HCT116 (cell line): ENCODE measurements at regions not wholly inside any gene's neighbourhood (a gene's known extent, or its start where the extent isn't known, plus 50 kb on each side); places are given as distances from the start of the nearest gene placed in this dataset.
A peak's percentile ranks its signal among the peaks of the same experiment; 100 is the strongest.

Experiments
- ATAC-seq: fragments of 200-7000 bp; cut with Tn5 transposase; 2 replicates; pipeline ENCODE4 v1.9.1; 2020; ENCODE audit warnings: mild to moderate bottlenecking, moderate library complexity
- BruUV-seq: library from RNA; stranded (reverse); fragments of 400-500 nt; replicated peaks from 2 replicates; lab custom pipeline; 2021; lab: Mats Ljungman, UMichigan
- CTCF ChIA-PET: fragments of 300-600 bp; sonication (Branson Sonifier 250); formaldehyde crosslinking; loops from one replicate; lab custom pipeline; 2021; ENCODE audit warnings: antibody characterized with exemption; lab: Charles Lee
- POLR2A ChIA-PET: fragments of 300-600, 350-600 bp; sonication (Branson Sonifier 250); formaldehyde crosslinking; loops from one replicate; lab custom pipeline; 2021; ENCODE audit warnings: antibody characterized with exemption; lab: Charles Lee
- RAD21 ChIA-PET, 2 experiments: fragments of 300-600 bp; sonication (Branson Sonifier 250); formaldehyde crosslinking; loops; one replicate each; lab custom pipeline; 2023; ENCODE audit warnings: low total read pairs in 2 of 2; ENCODE audit not compliant: uncharacterized antibody in 2 of 2, unreplicated experiment in 2 of 2, low non-redundant PET in 1 of 2; lab: Charles Lee
- DNase-seq: peaks from one replicate; pipeline ENCODE4 v3.0.0-alpha.2; 2010; ENCODE audit warnings: low read depth, low spot score
- H2AFZ ChIP-seq: fragments of 200-600 bp; shearing (Covaris generic), sonication (generic); 2 replicates; pipeline ENCODE4 v1.6.1; 2017; ENCODE audit warnings: low read depth, mixed run types, mixed read lengths, antibody characterized with exemption, low read length; ENCODE audit not compliant: poor library complexity, severe bottlenecking
- H3K27ac ChIP-seq: 2 replicates; pipeline ENCODE4 v1.5.1; 2012; ENCODE audit warnings: low read depth, low read length
- H3K27me3 ChIP-seq: fragments of 200-600 bp; sonication (generic); 2 replicates; pipeline ENCODE4 v1.6.1; 2016; ENCODE audit warnings: mixed run types, low read length, mixed read lengths; ENCODE audit not compliant: insufficient read depth
- H3K36me3 ChIP-seq, 2 experiments: fragments of 200-500 bp in 1 of 2; fragments of 200-600 bp in 1 of 2; sonication (Bioruptor generic) in 1 of 2; sonication (generic) in 1 of 2; 2 replicates each; pipeline versions ENCODE4 v1.5.1 to v1.6.1; 2014 to 2016; ENCODE audit warnings: low read length in 2 of 2, inconsistent platforms in 1 of 2, mixed read lengths in 1 of 2, mixed run types in 1 of 2; ENCODE audit not compliant: insufficient read depth in 2 of 2, control insufficient read depth in 1 of 2
- H3K4me1 ChIP-seq, 2 experiments: fragments of 200-600 bp in 1 of 2; sonication (generic) in 1 of 2; 2 replicates each; pipeline versions ENCODE4 v1.5.1 to v1.6.1; 2012 to 2017; ENCODE audit warnings: low read length in 2 of 2, inconsistent platforms in 1 of 2, mild to moderate bottlenecking in 1 of 2, mixed read lengths in 1 of 2, mixed run types in 1 of 2, moderate library complexity in 1 of 2; ENCODE audit not compliant: insufficient read depth in 2 of 2, control insufficient read depth in 1 of 2
- H3K4me2 ChIP-seq: fragments of 200-600 bp; sonication (generic); 2 replicates; pipeline ENCODE4 v1.6.1; 2017; ENCODE audit warnings: mixed run types, low read length, mixed read lengths
- H3K4me3 ChIP-seq, 2 experiments: fragments of 200-600 bp in 1 of 2; sonication (generic) in 1 of 2; replicated peaks in 1 of 2; 2 replicates each; pipeline ENCODE4 v1.5.1; 2011 to 2016; ENCODE audit warnings: low read length in 2 of 2, control low read depth in 1 of 2, low read depth in 1 of 2, mild to moderate bottlenecking in 1 of 2, mixed read lengths in 1 of 2, mixed run types in 1 of 2
- H3K79me2 ChIP-seq: fragments of 200-600 bp; sonication (generic); 2 replicates; pipeline ENCODE4 v1.6.1; 2017; ENCODE audit warnings: mild to moderate bottlenecking, mixed run types, low read length, moderate library complexity, mixed read lengths; ENCODE audit not compliant: insufficient read depth
- H3K9ac ChIP-seq: fragments of 200-600 bp; sonication (generic); 2 replicates; pipeline ENCODE4 v1.6.1; 2016; ENCODE audit warnings: low read length, mixed read lengths
- H3K9me2 ChIP-seq: fragments of 200-600 bp; sonication (generic), shearing (Covaris generic); 2 replicates; pipeline ENCODE4 v1.6.1; 2017; ENCODE audit warnings: mixed run types, mild to moderate bottlenecking, moderate library complexity; ENCODE audit not compliant: insufficient read depth
- H3K9me3 ChIP-seq, 2 experiments: fragments of 200-500 bp in 1 of 2; fragments of 200-600 bp in 1 of 2; sonication (Bioruptor generic) in 1 of 2; sonication (generic) in 1 of 2; 2 replicates each; pipeline ENCODE4 v1.6.1; 2014 to 2017; ENCODE audit warnings: low read length in 2 of 2, mixed read lengths in 2 of 2, inconsistent platforms in 1 of 2, low read depth in 1 of 2, mild to moderate bottlenecking in 1 of 2, mixed run types in 1 of 2, moderate library complexity in 1 of 2; ENCODE audit not compliant: control insufficient read depth in 1 of 2, insufficient read depth in 1 of 2
- H4K20me1 ChIP-seq: fragments of 200-600 bp; sonication (generic), shearing (Covaris generic); 2 replicates; pipeline ENCODE4 v1.6.1; 2017; ENCODE audit warnings: mixed run types, mild to moderate bottlenecking, moderate library complexity; ENCODE audit not compliant: insufficient read depth
- CTCF ChIP-seq, 3 experiments: fragments of 200-600 bp in 1 of 3; sonication (generic) in 1 of 3; IDR thresholded peaks in 2 of 3; conservative IDR thresholded peaks in 1 of 3; 2 replicates each; pipeline ENCODE4 v1.5.1; 2012 to 2017; ENCODE audit warnings: low read depth in 2 of 3, low read length in 2 of 3, antibody characterized with exemption in 1 of 3, borderline replicate concordance in 1 of 3, control low read depth in 1 of 3, mild to moderate bottlenecking in 1 of 3, mixed read lengths in 1 of 3, mixed run types in 1 of 3, moderate library complexity in 1 of 3; ENCODE audit not compliant: insufficient read depth in 1 of 3
- EZH2 ChIP-seq: fragments of 200-600 bp; sonication (generic); IDR thresholded peaks from 2 replicates; pipeline ENCODE4 v1.6.1; 2017; ENCODE audit warnings: antibody characterized with exemption, mixed run types
- JUND ChIP-seq: IDR thresholded peaks from 2 replicates; pipeline ENCODE4 v1.6.1; 2012
- MAX ChIP-seq: IDR thresholded peaks from 2 replicates; pipeline ENCODE4 v1.6.1; 2012
- intact Hi-C: fragments of 100-400 bp; cut with micrococcal nuclease; formaldehyde crosslinking; loops from 2 replicates; pipeline ENCODE4 v1.10.0; 2022

- H3K9me2 ChIP-seq, result no peaks in the 10 kb centered on the region
- ChIA-PET RAD21 (no interaction called here), CTCF (no interaction called here), POLR2A (no interaction called here)
- ATAC-seq, result no peak
- no peaks in the 10 kb centered on the region for H3K9me3 ChIP-seq
- H3K4me1 ChIP-seq, result no peaks in the 10 kb centered on the region
- no peak overlapping the region for H3K4me3 ChIP-seq
- no peaks in the 10 kb centered on the region for H3K27me3 ChIP-seq
- no peak overlapping the region for H2AFZ ChIP-seq
- no peaks in the 10 kb centered on the region for H3K79me2 ChIP-seq
- H3K36me3 ChIP-seq, result no peaks in the 10 kb centered on the region
- no peaks in the 10 kb centered on the region for H4K20me1 ChIP-seq
- H3K4me2 ChIP-seq, result no peak overlapping the region
- no peak overlapping the region for H3K27ac ChIP-seq
- intact Hi-C loops, result no loop called here
- BruUV-seq, result no TSS peak
- no peak for TF ChIP-seq JUND
- TF ChIP-seq MAX, result no peak
- no peak for DNase-seq
- no peak overlapping the region for H3K9ac ChIP-seq
Observed at GRCh38 chr9:22809371-22809770, 362.7 kb downstream of the DMRTA1 start.

GRCh38 chr9:22813529-22813928 is 366.9 kb downstream of the DMRTA1 start:
- H3K79me2 ChIP-seq, result no peaks in the 10 kb centered on the region
- H2AFZ ChIP-seq, result no peak overlapping the region
- no peak overlapping the region for H3K4me3 ChIP-seq
- no peak overlapping the region for H3K4me2 ChIP-seq
- BruUV-seq, result no TSS peak
- intact Hi-C loops, result no loop called here
- RAD21 ChIA-PET, result no interaction called here
- POLR2A ChIA-PET, result no interaction called here
- peaks cover 0 to 7% of the 10 kb centered on the region in 2 experiments; a peak in 2 of 4 replicates for H3K9me3 ChIP-seq
- TF ChIP-seq CTCF (IDR thresholded peaks at IDR 0.05 in 2 of 3, conservative IDR thresholded peaks at IDR 0.05 in 1 of 3; ENCODE audit: borderline replicate concordance in 1 of 3, insufficient read depth in 1 of 3, low read depth in 2 of 3, low read length in 2 of 3), result peak in 1 of 3 experiments; percentile 16; a peak in 1 of 6 replicates
- TF ChIP-seq EZH2, result no peak
- CTCF ChIA-PET, result no interaction called here
- H4K20me1 ChIP-seq, result no peaks in the 10 kb centered on the region
- H3K9ac ChIP-seq, result no peak overlapping the region
- no peaks in the 10 kb centered on the region for H3K27me3 ChIP-seq
- H3K9me2 ChIP-seq, result no peaks in the 10 kb centered on the region
- H3K27ac ChIP-seq, result no peak overlapping the region
- ATAC-seq, result no peak
- DNase-seq, result no peak
- H3K4me1 ChIP-seq, result no peaks in the 10 kb centered on the region
- no peaks in the 10 kb centered on the region for H3K36me3 ChIP-seq
